Sigmoid colon (tissue), 6 donors: ENCODE measurements at regions not wholly inside any gene's neighbourhood (a gene's known extent, or its start where the extent isn't known, plus 50 kb on each side); places are given as distances from the start of the nearest gene placed in this dataset.
A peak's percentile ranks its signal among the peaks of the same experiment; 100 is the strongest.

ENCODE experiments used
- DNase-seq: peaks from one replicate; pipeline ENCODE4 v3.0.0-alpha.2; 2019
- H3K27ac ChIP-seq, 4 donors: fragments of 200-600 bp; sonication (generic); one replicate each; pipeline ENCODE4 v1.5.1; 2016 to 2019; ENCODE audit warnings: mild to moderate bottlenecking in 1 of 4
- H3K27me3 ChIP-seq, 3 donors: fragments of 200-600 bp; sonication (generic); one replicate each; pipeline ENCODE4 v1.5.1; 2019; ENCODE audit warnings: mild to moderate bottlenecking in 1 of 3
- H3K36me3 ChIP-seq, 4 donors: fragments of 200-600 bp; sonication (generic); one replicate each; pipeline ENCODE4 v1.5.1; 2016 to 2019
- H3K4me1 ChIP-seq, 4 donors: fragments of 200-600 bp; sonication (generic); one replicate each; pipeline ENCODE4 v1.5.1; 2017 to 2019
- H3K4me3 ChIP-seq, 4 donors: fragments of 200-600 bp; sonication (generic); one replicate each; pipeline ENCODE4 v1.5.1; 2017 to 2019; ENCODE audit warnings: mild to moderate bottlenecking in 2 of 4, moderate library complexity in 1 of 4
- H3K9me3 ChIP-seq, 4 donors: fragments of 200-600 bp in 3 of 4; sonication (generic) in 3 of 4; one replicate each; pipeline versions ENCODE4 v1.5.1 to v1.6.1; 2013 to 2019
- EP300 ChIP-seq, 4 donors: sonication (generic); formaldehyde crosslinking; IDR thresholded peaks; one replicate each; pipeline ENCODE4 v1.6.1; 2017; ENCODE audit warnings: antibody characterized with exemption in 4 of 4
- POLR2A ChIP-seq, 2 donors: fragments of 450-650 bp; IDR thresholded peaks; one replicate each; pipeline ENCODE4 v1.6.1; 2016; ENCODE audit warnings: antibody characterized with exemption in 2 of 2, mild to moderate bottlenecking in 2 of 2, moderate library complexity in 2 of 2
- POLR2AphosphoS5 ChIP-seq, 4 donors: sonication (generic); formaldehyde crosslinking; IDR thresholded peaks; one replicate each; pipeline ENCODE4 v1.6.1; 2017; ENCODE audit warnings: antibody characterized with exemption in 4 of 4
- WGBS, 2 donors: extraction: QIAGEN DNeasy Blood & Tissue Kit; methylation state at CpG; one replicate each; pipeline ENCODE4 v1.1.7; 2013; 5-methylcytosine and 5-hydroxymethylcytosine counted together
- intact Hi-C: fragments of 100-400 bp; cut with DNase I; formaldehyde crosslinking; loops from one replicate; pipeline ENCODE4 v1.15.1; 2023
- TF ChIP-seq, protein P1 (sequence below), 4 experiments: fragments of 450-650 bp in 3 of 4; fragments of 200-600 bp in 1 of 4; IDR thresholded peaks; one replicate each; pipeline ENCODE4 v1.5.1; 2016 to 2019; ENCODE audit warnings: antibody characterized with exemption in 4 of 4, mild to moderate bottlenecking in 3 of 4, moderate library complexity in 2 of 4
- donor health status: healthy with polysubstance abuse.
- donor health status: healthy.

DNA sequence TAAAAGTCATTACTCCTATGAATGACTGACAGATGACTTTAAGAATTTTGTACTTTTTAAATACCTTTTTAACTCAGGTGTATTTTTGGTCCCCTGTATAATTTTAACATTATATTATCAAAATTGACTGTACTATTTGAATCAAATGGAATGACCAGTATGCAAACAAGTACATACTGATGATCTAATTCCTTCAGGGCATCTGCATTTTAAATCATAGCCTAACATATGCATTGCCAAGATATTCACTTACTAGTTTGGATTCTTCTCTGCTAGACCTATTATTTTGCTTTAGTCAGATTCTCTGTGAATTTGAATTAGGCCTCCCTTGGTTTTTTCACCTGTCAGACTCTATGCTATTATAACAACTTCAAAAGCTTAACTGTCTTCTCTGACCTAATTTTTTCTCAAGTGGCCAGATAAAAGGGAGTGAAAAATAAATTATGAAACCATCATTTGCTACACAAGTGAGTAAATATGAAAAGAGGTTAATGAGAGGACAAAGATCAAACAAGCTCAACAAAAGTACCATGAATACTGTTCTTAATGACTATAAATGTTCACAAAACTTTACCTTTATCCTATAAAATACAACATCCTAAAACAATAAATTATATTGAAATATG is 1505.2 kb upstream of the CDH9 start:
- intact Hi-C loops = no loop called here
- Histone ChIP-seq H3K27me3 (no peaks in the 10 kb centered on the region), H3K9me3 (no peaks in the 10 kb centered on the region), H3K36me3 (no peaks in the 10 kb centered on the region), H3K4me3 (no peak overlapping the region), H3K4me1 (no peaks in the 10 kb centered on the region), H3K27ac (no peak overlapping the region)
- TF ChIP-seq, protein P1, sequence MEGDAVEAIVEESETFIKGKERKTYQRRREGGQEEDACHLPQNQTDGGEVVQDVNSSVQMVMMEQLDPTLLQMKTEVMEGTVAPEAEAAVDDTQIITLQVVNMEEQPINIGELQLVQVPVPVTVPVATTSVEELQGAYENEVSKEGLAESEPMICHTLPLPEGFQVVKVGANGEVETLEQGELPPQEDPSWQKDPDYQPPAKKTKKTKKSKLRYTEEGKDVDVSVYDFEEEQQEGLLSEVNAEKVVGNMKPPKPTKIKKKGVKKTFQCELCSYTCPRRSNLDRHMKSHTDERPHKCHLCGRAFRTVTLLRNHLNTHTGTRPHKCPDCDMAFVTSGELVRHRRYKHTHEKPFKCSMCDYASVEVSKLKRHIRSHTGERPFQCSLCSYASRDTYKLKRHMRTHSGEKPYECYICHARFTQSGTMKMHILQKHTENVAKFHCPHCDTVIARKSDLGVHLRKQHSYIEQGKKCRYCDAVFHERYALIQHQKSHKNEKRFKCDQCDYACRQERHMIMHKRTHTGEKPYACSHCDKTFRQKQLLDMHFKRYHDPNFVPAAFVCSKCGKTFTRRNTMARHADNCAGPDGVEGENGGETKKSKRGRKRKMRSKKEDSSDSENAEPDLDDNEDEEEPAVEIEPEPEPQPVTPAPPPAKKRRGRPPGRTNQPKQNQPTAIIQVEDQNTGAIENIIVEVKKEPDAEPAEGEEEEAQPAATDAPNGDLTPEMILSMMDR (IDR thresholded peaks at IDR 0.05) = no peak
- TF ChIP-seq POLR2A (IDR thresholded peaks at IDR 0.05) (no peak), POLR2AphosphoS5 (IDR thresholded peaks at IDR 0.05) (no peak), EP300 (IDR thresholded peaks at IDR 0.05) (no peak)
- DNase-seq = no peak

DNA sequence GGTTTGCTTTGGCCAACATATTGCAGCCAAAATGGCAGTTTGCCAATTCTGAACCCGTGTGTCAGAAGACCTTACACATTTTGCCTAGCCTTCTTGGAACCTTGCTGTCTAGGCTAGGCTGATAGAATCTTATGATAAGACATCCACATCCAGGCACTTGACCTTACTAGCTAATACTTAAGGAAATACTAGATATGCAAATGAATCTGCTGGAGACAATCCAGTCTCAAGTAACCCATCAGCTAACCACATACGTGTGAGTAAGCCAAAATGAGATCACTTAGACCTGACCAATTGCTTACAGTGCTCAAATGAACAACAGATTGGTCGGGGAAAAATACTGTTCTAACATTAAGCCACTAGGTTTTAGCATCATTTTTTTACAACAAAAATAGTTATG is 1504.6 kb upstream of the CDH9 start:
- Histone ChIP-seq H3K4me1 (no peaks in the 10 kb centered on the region), H3K27ac (no peak overlapping the region), H3K4me3 (no peak overlapping the region), H3K36me3 (no peaks in the 10 kb centered on the region), H3K9me3 (no peaks in the 10 kb centered on the region), H3K27me3 (no peaks in the 10 kb centered on the region)
- intact Hi-C loops = no loop called here
- TF ChIP-seq, protein P1 (IDR thresholded peaks at IDR 0.05) = no peak
- no peak for TF ChIP-seq EP300 (IDR thresholded peaks at IDR 0.05)
- no peak for TF ChIP-seq POLR2AphosphoS5 (IDR thresholded peaks at IDR 0.05)
- 58 to 68% methylated on average over 3 of the region's 3 CpGs for WGBS, 2 donors
- no peak for DNase-seq

DNA sequence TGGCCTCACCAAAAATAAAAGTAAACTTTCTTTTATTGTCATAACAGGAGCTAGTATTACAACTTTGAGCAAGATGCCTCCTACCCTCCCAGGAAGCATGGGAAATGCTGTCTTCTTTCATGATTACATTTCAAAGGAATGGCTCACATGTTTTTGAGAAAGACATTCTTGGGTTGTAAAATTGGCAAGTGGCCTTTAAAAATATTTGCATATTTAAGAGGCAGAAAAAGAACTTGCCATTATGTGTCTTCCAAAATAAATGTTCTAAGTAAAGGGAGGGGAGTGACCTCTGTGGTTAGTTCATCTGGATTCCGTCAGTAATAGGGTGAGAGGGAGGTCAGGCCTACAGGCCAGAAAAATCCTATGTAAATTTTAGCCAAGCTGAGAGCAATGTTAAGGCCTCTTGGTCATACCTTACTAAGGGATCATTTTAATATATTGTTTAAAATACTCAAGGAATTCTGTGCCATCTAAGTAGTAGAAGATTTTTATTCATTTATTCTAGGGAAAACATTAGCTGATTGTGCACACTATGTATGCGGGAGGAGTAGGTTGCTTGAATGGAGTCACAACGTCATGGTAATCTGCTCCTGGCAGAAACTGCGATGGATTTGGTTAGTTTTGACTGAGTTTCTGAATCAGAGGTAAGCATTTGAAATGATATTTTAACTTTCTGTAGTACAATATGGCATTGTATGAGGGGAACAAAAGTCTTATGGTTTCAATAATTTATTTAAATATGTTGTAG is 1485.7 kb upstream of the CDH9 start:
- Histone ChIP-seq H3K9me3 (no peaks in the 10 kb centered on the region), H3K4me1 (peaks cover 0 to 13% (median 3%) of the 10 kb centered on the region in 4 donors), H3K4me3 (no peak overlapping the region), H3K36me3 (no peaks in the 10 kb centered on the region), H3K27me3 (no peaks in the 10 kb centered on the region), H3K27ac (peak overlapping the region in 2 of 4 donors; percentile 8 to 57)
- DNase-seq = no peak
- 75 to 77% methylated on average over 4 of the region's 4 CpGs for WGBS, 2 donors
- intact Hi-C loops = no loop called here
- no peak for TF ChIP-seq POLR2AphosphoS5 (IDR thresholded peaks at IDR 0.05)
- TF ChIP-seq EP300 (IDR thresholded peaks at IDR 0.05) = no peak
- TF ChIP-seq POLR2A (IDR thresholded peaks at IDR 0.05) = no peak
- TF ChIP-seq, protein P1 (IDR thresholded peaks at IDR 0.05) = no peak

DNA sequence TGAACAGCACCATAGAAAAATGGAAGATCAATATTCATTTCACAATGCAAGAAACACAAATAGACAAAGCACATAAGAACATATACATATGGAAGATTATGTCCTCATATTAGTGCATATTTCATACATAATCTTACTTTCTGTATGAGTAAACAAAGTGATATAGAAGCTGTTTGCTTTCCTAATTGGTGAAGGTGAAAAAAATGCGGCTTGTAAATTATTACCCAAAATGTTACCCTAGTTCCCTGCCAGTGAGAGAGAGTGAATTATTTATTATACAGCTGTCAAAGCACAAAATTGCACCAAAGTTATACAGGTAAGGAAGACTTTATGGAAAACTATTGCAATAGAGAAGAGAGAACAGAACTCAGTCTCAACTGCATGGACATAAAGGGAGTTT is 1485.0 kb upstream of the CDH9 start:
- Histone ChIP-seq H3K4me3 (no peak overlapping the region), H3K4me1 (peaks cover 0 to 13% (median 3%) of the 10 kb centered on the region in 4 donors), H3K27me3 (no peaks in the 10 kb centered on the region), H3K9me3 (no peaks in the 10 kb centered on the region), H3K27ac (peak overlapping the region in 2 of 4 donors; percentile 8 to 57), H3K36me3 (no peaks in the 10 kb centered on the region)
- intact Hi-C loops = no loop called here
- TF ChIP-seq, protein P1 (IDR thresholded peaks at IDR 0.05) = no peak
- no peak for TF ChIP-seq POLR2A (IDR thresholded peaks at IDR 0.05)
- TF ChIP-seq EP300 (IDR thresholded peaks at IDR 0.05) = no peak
- TF ChIP-seq POLR2AphosphoS5 (IDR thresholded peaks at IDR 0.05) = no peak
- 89 to 93% methylated on average over 1 of the region's 1 CpG for WGBS, 2 donors
- DNase-seq = no peak
